DMS 273 treated with DMSO at 0.1 percent for 48 hours (cell line): ENCODE measurements at regions not wholly inside any gene's neighbourhood (a gene's known extent, or its start where the extent isn't known, plus 50 kb on each side); places are given as distances from the start of the nearest gene placed in this dataset.

Experiments used
- DNase-seq: peaks from one replicate; lab custom pipeline; 2025; lab: John Stamatoyannopoulos, UW

DNA sequence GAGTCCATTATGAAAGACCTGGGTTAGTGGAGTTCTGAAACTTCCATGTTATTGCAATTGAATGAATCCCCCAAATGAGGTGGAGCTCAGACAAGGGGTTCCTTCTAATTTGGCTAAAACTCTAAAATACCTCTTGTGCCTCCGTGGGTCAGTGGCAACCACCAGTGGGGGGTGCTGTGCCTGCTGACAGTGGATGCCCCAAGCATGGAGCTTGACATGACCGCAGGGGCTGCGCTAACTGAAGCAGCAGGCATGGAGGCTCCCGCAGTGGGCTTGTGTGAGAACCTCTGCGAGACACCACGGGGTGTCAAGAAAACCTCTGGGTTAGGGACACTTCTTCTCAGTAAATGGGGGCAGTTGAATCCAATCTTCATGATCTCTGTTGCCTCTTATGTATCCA lies 200.5 kb downstream of the DRD1 start:
- no peak for DNase-seq

DNA sequence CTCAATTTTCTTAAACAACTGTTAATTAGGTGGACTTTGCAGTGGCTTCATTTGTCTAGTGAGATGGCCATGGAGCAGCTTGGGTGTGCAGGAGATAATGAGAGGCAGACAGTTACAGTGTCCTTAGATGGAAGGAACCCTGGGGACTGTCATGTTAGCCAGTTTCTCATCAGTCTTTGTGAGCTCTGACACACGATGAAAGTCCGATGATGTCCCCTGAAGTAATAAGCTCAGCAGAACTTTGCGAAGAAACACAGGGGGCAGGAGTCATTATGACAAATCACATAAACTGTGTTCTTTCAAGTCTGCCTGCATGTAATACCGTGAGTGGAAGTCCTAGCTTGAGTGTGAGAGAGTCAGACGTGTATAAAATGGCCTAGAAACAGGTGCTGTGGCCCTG lies 201.8 kb downstream of the DRD1 start:
- no peak for DNase-seq

DNA sequence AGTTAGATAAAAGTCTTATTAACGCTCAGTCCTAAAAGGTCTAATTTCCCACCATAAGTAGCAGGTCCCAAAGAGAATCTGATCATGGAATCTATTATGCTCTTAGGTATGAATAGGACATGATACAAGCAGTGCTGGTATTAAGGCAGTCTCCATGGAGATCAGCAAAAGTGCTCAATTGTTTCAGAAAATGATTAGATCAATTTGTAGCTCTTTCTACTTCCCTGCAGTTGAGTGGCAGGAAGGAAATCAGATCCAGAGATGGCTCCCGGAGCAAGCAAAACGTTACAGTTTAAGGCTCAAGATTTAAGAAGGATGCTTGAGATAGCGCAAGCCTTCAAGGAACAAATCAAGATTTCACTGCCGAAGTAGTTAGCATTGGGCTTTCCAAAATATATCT lies 205.7 kb downstream of the DRD1 start:
- no peak for DNase-seq

DNA sequence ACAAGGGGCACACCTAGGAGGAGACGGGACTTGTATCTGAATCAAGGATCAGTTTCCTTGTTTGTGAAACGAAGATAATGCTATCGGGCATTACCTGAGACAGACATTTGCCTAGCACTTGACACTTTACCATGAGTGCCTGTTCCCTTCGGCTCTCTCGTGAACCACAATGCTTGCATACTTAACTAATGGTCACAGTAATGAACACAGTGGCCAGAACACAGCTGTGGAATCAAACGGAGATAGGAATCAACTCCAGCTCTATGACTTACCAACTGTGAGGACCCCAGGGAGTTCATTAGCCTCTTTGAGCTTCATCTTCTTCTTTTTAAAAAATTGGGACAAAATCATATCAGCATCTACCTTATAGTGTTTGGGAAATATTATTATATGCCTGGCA lies 207.8 kb downstream of the DRD1 start:
- no peak for DNase-seq

DNA sequence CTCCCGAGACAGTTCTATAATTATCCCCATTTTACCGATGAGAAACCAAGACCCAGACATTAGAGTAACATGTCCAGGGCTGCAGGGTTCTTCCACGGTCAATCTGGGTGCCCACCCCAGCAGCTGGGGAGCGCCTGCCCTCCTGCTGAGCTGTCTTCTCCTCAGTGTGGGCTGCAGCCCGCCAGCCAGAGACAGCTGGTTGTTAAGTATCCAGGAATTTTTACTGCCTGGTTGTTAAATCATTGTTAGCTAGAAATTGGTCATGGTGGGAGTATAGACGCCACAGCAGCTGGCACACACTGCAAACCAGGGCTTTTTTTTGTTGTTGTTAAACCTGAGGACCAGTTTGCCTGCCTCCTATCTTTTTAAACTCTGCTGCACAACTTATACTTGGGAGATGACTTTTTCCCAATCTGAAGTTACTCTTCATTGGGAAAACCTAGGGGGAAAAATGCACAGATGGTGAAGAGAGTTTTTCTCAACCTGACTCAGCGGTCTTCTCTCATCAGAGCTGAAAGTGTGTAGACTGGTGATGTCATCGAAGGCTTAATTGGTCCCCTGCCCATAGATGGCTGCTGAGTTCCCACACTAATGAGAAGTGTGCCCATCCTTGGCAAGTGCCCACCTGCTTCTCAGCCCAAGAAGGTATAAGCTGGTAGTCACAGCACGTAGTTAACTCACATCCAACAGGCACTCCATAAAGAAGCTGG lies 208.6 kb downstream of the DRD1 start:
- peak; percentile 86 for DNase-seq

DNA sequence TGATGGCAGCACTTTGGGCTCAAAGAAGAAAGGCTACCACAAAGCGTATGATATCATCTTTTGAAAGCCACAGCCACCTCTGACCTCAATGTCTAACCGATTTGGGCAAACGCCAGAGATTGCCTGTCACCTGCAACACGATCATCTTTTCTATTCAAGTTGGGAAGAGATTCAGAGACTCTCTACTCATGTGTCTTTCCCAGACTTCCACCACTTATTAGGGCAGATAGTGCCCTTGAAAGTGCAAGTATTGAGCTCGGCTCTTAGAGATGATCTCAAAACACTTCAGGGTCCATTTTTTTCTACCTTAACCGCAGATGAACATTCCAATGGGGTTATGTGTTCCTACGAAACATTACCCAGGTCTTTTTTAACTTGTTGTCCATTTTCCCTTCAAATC lies 213.7 kb downstream of the DRD1 start:
- DNase-seq = no peak

DNA sequence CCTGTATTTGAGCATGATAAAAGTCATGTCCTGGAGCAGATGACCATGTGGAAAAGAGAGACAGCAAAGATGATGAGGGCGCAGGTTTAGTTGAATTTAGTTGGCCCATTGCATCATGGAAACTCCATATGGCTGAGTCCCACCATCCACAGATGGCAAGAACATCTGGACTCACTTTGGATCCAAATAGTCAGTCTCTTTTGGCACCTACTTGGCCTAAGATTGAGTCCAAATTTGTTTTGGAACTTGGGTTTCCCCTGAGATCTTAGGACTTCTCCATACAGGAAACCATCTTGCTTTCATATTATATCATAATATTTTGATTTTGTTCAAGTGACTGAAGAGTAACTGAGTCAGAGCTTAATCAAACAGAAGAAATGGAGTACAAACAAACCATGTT lies 217.5 kb downstream of the DRD1 start:
- DNase-seq = peak; percentile 18

DNA sequence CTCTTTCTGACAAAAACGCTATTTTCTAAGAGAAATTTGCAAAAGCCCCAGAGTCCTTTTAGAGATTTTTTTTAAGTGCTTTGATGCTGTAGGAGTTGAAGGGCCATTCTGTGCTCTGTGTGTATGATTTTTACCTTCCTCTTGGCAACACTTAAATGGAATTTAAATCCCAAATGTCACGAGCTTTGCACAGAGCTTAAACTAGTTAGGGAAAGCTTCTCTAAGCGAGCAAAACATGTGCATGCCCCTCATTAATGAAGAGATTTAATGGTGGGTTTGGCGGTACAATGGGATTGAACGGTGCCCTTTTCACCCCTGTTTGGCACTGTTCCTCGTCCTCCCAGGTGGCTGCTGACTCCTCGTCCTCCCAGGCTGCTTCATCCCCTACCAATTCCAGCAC lies 220.7 kb downstream of the DRD1 start:
- DNase-seq = no peak

DNA sequence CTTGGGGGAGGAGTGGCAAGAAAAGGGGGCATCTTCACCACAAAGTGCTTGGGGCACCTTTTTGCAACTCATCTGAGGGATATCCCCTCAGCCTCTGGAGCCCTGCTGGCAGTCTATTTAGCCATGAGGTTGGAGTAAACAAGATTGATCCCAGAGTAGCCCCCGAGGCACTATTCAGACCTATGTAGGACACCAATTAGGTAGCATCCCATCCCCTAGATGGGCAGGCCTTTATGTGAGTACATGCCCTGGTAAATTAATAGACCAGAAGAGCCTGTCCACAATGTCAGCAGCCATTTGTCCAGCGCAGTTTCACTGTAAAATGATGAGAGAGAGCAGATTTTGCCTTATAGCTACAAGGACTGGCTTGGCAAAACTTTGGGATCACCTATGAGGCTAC lies 221.4 kb downstream of the DRD1 start:
- DNase-seq = no peak

DNA sequence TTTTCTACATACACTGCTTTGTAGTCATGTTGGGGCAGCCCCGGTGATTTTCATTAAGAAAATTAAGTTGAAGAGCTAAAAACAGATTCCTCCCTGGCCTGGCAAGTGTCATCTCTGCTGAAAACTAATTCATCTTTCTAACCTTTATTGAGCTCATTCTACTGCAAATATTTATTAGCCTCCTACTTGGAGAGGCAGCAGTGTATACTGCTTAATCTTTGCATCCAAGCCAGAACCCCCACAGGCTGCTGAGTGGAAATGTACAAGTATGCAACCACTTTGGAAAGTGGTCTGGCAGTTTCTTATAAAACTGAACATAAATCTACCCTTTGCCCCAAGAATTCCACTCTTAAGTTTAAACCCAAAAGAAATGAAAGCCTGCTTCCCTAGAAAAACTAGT lies 223.4 kb downstream of the DRD1 start:
- no peak for DNase-seq

DNA sequence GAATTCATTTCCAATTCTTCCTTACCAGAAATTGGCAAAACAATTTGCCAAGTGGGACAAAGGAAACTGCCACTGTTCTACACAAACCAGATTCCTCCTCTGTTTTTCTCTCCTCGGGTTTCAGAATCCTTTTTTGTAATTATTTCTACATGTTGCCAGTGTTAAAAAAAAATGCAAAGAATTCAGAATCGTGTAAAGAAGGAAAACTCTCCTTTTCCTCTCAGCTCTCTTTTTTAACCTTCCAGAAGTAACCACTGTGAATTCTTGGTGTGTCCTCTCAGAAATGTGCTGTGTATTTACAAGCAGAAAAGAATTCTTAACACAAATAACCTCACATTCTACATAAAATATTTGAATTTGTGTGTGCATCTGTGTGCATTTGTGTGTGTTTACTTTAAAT lies 224.6 kb downstream of the DRD1 start:
- no peak for DNase-seq

DNA sequence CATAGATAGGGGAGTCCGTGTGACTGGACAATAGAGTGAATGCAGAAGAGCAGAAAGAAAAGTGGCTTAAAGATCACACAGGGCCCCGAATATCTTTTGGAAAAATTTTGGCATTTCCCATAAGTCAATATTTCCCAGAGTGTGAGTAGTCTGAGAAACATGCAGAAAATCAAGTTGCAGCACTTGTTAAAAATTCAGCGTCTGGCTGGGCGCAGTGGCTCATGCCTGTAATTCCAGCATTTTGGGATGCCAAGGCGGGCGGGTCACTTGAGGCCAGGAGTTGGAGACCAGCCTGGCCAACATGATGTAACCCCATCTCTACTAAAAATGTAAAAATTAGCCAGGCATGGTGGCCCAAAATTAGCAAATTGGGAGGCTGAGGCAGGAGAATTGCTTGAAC lies 227.0 kb downstream of the DRD1 start:
- DNase-seq = no peak

DNA sequence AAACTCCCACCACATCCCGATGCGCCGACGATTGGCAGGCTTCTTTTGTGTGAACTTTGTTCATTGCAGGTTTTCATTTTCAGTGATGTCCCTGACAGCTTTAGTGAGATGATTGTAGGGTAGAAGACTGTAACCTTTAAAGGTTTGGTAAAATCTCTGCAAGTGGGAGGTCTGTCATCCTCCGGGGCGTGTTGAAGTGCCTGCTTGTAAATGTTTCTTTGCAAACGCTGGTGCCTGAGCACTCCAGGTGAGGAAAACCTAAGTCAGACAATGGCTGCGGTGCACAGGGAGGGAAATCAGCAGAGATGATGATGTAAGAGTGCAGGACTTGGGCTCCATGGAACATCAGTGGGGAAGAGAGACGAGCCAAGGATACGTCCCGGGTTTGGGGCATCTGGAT lies 228.1 kb downstream of the DRD1 start:
- DNase-seq = no peak

DNA sequence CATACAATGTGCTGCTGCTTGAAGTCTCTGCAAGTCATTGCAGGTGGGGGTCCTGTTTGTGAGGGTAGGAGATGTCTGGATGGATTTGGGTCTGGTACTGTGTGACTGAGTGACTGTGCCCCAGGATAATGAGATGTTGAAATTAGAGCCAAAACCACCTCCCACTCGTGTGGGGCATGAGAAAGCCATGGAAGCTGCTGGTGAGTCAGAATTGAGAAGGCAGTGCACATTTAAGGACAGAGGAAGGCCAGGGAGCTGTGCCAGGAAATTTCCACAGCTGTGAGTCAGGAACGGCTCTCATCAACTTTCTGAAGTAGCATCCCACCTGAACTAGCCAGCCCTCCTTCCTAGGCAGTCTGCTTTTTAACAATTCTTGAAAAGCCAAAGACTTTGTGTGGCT lies 229.8 kb downstream of the DRD1 start:
- no peak for DNase-seq

DNA sequence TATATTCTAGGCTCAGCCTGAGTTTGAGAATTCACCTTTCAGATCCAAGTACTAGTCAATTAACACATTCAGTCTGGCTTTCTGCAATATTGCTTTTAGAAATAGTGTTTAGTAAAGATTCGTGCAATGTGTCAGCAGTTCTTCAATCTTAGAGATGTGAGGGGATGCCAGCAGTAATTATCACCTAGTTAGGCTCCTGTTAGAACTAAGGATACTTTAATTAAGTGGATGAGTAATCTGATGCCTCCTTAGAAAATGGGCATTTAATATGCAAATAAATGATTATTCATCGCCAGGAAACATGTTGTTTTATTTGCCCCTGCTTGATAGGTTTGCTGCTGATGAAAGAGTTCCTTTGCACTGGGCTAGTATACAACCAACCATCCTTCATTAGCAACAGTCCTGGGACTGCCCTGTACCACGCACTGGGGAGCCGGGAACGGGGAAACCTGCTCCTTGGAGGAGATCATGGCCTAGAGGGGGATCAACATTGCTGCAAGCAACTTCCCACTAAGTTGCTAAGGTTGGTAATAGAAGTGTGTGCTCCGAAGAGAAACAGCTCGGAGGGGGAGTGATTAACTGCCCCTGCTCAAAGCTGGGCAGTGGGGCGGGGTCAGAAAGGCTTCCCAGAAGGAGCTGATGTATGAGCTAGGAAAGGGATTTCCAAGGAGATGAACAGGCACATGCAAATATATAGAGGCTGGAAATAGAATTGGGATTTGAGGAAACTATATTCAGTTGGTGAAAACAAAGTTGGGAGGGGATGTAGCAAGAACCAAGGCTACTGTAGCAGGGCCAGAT lies 231.8 kb downstream of the DRD1 start:
- no peak for DNase-seq

DNA sequence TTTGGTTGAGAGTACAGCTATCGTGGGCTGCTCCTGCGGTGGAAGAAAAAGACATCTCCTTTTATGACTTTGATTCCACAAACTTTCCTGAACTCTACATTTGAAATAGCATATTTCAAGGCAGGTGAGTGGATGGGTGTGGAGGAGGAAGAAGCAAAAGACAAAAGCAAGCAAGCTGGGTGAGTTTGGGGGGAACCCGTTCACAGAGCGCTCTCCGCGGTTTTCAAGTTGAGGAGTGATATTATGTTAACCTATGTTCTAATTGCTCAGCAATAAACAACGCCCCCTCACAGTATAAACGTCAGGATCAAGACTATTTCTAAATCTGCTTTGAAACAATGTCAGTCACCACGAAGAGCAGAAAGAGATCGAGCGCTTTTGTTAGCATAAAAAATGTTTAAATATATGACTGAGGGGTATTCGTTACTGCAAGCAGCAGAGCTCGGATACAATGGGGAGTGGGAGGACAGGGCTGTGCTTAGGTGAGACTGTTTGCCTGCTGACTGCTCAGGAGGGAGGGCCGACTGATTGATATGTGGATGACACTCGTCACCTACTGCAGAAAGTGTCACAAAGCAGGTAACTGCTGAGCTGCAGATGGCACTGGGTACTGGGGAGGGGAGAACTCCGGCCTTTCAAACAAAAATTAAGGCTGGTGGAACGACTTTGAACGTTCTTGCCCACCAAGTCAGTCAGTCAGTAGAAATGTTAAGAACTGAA lies 236.5 kb downstream of the DRD1 start:
- DNase-seq = no peak

DNA sequence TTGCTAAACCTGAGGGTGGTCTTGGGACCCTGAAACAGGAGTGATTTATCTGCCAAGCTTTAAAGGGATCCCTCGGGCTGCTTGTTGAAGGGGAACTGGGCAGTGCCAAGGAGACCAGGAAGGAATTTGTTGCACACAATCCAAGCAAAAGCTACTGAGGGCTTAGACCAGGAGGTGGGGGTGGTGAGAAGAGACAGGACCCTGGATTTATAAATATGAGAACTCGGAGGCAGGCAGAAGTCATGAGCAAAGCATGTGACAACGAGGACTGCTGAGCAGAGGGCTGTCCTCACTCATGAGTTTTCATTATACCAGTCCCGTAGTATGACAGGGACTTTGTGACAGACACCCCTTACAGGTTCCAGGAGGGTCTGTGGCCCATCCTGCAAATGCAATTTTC lies 237.3 kb downstream of the DRD1 start:
- DNase-seq = no peak

DNA sequence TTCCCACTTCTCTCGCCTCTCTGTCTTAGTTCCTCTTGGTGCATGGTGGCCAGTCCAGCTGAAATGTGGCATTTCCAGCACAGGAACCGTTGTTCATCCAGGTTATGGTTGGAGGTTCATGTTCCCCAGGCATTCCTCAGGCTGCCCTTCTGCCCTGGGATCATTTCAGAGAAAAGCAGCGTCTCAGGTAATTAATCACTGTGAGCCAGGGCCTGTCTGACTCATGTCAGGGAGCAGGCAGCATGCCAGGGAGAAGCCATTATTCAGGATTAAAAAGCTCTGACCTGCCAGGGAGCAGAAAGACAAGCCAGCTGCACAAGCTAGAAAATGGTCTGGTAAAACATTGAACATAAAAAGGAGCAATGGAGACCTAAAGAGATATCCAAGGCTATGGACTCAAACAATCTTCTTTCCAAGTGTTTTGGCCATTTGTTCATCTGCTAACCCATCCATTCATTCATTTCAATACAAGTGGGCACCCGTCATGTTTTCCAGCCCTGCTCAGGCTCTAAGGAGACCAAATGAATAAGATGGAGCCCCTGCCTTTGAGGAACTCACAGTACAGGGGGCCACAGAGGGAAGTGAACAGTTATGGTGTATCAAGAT lies 241.4 kb downstream of the DRD1 start:
- peak; percentile 83 for DNase-seq

DNA sequence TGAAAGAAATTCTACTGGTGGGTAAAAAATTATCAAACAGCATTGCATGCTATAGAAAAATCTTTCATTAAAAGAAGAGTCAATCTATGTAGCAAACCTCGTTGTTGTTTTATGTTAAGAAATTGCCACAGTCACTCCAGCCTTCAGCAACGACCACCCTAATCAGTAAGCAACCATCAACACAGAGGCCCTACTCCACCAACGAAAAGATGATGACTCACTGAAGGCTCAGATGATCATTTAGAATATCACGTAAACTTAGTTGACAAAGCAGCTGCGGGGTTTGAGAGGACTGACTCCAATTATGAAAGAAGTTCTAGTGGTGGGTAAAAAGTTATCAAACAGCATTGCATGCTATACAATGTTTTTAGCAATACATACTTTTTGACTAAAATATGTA lies 242.6 kb downstream of the DRD1 start:
- DNase-seq = no peak

DNA sequence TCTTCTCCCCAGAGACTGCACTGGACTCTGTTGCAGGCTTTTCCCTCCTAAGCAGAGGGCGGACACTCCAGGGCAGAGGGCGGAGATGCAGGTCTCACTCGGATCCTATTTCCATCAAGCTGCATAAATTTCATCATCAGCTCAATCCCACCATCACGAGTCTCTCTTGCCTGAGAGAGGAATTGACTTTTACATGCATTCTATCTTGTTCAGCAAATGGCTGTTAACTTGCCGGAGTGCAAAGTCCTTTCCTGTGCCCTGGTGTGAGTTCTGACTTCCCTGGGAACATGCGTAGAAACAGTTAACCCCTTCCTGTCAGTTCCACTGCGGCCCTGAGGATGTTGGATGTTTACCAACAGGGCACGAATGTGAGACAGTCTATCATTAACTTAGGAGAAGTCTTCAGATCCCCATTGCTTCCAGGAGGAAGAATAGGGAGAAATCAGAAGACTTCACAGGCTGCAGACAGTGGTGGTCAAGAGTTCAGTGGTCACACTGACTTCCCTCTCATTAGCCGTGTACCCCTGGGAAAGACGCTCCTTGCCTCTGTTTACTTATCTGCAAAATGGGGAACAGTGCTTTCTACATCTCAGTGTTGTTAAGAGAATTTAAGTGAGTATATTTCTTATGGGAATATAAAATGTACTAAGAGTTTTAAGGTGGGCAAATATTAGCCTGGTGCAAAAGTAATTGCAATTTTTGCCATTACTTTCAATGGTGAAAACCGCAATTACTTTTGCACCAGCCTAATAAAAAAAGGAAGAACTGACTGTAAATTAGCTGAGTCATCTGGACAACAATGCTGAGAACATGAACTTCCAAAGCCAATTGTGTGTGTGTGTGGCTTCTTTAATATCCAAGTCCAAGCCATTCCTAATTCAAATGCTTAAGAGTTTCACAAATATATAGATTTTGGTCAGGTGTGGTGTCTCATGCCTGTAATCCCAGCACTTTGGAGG lies 248.0 kb downstream of the DRD1 start:
- DNase-seq = no peak

DNA sequence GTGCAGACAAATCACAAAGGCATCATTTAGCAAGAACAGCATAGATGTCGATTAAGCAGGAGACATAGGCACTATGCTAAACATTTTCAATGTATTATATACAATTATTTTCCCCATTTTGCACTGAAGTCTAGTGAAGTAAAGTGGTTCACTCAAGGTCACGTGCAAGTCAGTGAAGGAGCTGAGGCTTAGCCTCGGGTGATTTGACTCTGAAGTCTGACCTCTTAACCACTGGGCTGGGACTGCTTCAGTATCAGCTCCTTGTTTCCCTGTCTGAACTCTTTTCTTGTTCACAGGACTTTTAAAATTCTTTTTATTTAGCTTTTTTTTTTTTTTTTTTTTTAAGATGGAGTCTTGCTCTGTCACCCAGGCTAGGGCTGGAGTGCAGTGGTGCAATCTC lies 262.7 kb downstream of the DRD1 start:
- no peak for DNase-seq

DNA sequence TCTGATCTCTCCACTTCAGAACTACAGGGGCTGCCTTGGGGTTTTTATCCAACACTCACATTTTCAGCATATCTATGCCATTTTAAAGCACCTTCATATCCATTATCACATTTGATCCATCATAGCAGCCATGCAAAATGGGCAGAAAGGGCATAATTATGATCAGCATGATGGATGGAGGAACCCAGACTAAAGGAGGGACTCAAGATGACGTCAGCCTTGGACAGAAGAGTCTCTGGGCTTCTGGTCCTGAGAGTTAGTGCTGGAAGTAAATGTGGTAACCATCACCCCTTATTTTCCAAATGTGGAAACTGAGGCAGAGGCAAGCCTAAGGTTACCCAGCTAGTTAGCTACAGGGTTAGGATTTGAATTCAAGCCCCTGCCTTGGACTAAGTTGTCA lies 273.1 kb downstream of the DRD1 start:
- DNase-seq = no peak
